Endothelial cell of umbilical vein (primary cell): ENCODE measurements at regions not wholly inside any gene's neighbourhood (a gene's known extent, or its start where the extent isn't known, plus 50 kb on each side); places are given as distances from the start of the nearest gene placed in this dataset.

Source experiments
- BruUV-seq: library from RNA; stranded (reverse); fragments of 400-500 nt; replicated peaks from 2 replicates; lab custom pipeline; 2021; lab: Mats Ljungman, UMichigan
- CTCF ChIA-PET: fragments of 300-600, 350-600 bp; sonication (Branson Sonifier 250); formaldehyde crosslinking; loops from one replicate; lab custom pipeline; 2021; ENCODE audit warnings: antibody characterized with exemption, inconsistent platforms; lab: Charles Lee
- POLR2A ChIA-PET: fragments of 300-600, 350-600 bp; sonication (Branson Sonifier 250); formaldehyde crosslinking; loops from one replicate; lab custom pipeline; 2021; ENCODE audit warnings: antibody characterized with exemption, inconsistent platforms; lab: Charles Lee
- DNase-seq: peaks from one replicate; pipeline ENCODE4 v3.0.0-alpha.2; 2011; ENCODE audit warnings: low read depth, low spot score
- FAIRE-seq: peaks from 2 replicates; lab custom pipeline; 2011; peaks lifted over from hg19 to GRCh38; lab: Jason Lieb, UNC
- H2AFZ ChIP-seq: 2 replicates; pipeline ENCODE4 v1.6.0; 2012; ENCODE audit warnings: low read depth, low read length, control low read depth, inconsistent platforms
- H3K27ac ChIP-seq: 2 replicates; pipeline ENCODE4 v1.5.1; 2011; ENCODE audit warnings: low read depth, mild to moderate bottlenecking, control low read depth, low read length, moderate library complexity; ENCODE audit not compliant: insufficient read depth
- H3K27me3 ChIP-seq, 2 experiments: 2 replicates each; pipeline versions ENCODE4 v1.6.0 to v1.6.1; 2011; ENCODE audit warnings: low read length in 2 of 2, mixed read lengths in 1 of 2; ENCODE audit not compliant: control insufficient read depth in 2 of 2, insufficient read depth in 2 of 2
- H3K36me3 ChIP-seq, 2 experiments: 2 replicates in 1 of 2; 3 replicates in 1 of 2; pipeline ENCODE4 v1.5.1; 2011; ENCODE audit warnings: low read length in 2 of 2, mild to moderate bottlenecking in 1 of 2, moderate library complexity in 1 of 2; ENCODE audit not compliant: control insufficient read depth in 2 of 2, insufficient read depth in 2 of 2; ENCODE audit errors: extremely low read depth in 1 of 2
- H3K4me1 ChIP-seq: 3 replicates; pipeline ENCODE4 v1.5.1; 2011; ENCODE audit warnings: mild to moderate bottlenecking, low read length; ENCODE audit not compliant: control insufficient read depth, insufficient read depth; ENCODE audit errors: extremely low read depth
- H3K4me2 ChIP-seq: 2 replicates; pipeline ENCODE4 v1.6.1; 2011; ENCODE audit warnings: low read length, control low read depth, mixed read lengths; ENCODE audit not compliant: insufficient read depth
- H3K4me3 ChIP-seq, 3 experiments: fragments of 200-600 bp in 1 of 3; sonication (generic), shearing (Covaris generic) in 1 of 3; replicated peaks in 1 of 3; 2 replicates each; pipeline ENCODE4 v1.5.1; 2011 to 2016; ENCODE audit warnings: control low read depth in 3 of 3, low read length in 3 of 3, mild to moderate bottlenecking in 2 of 3, inconsistent platforms in 1 of 3, low read depth in 1 of 3, moderate library complexity in 1 of 3; ENCODE audit not compliant: insufficient read depth in 1 of 3
- H3K79me2 ChIP-seq: 2 replicates; pipeline ENCODE4 v1.6.0; 2012; ENCODE audit warnings: low read length, inconsistent platforms; ENCODE audit not compliant: control insufficient read depth, insufficient read depth
- H3K9ac ChIP-seq: replicated peaks from 2 replicates; pipeline ENCODE3; 2011; ENCODE audit warnings: low read length, control low read depth; ENCODE audit not compliant: insufficient read depth; ENCODE audit errors: extremely low read depth
- H3K9me1 ChIP-seq: replicated peaks from 3 replicates; pipeline ENCODE4 v1.6.0; 2011; ENCODE audit warnings: mild to moderate bottlenecking, low read length; ENCODE audit not compliant: control insufficient read depth, insufficient read depth; ENCODE audit errors: extremely low read depth
- H3K9me3 ChIP-seq: replicated peaks from 2 replicates; pipeline ENCODE4 v1.5.1; 2012; ENCODE audit warnings: low read length, inconsistent platforms; ENCODE audit not compliant: control insufficient read depth, insufficient read depth
- H4K20me1 ChIP-seq: replicated peaks from 2 replicates; pipeline ENCODE3; 2011; ENCODE audit warnings: mild to moderate bottlenecking, low read length; ENCODE audit not compliant: control insufficient read depth, insufficient read depth; ENCODE audit errors: extremely low read depth
- CTCF ChIP-seq, 2 donors: IDR thresholded peaks; 1 replicate in 1 of 2; 2 replicates in 1 of 2; pipeline ENCODE4 v1.5.1; 2011; ENCODE audit warnings: low read length in 2 of 2, mild to moderate bottlenecking in 2 of 2, moderate library complexity in 2 of 2, control low read depth in 1 of 2, inconsistent platforms in 1 of 2, low read depth in 1 of 2; ENCODE audit not compliant: insufficient read depth in 1 of 2; ENCODE audit errors: extremely low read depth in 1 of 2
- EZH2 ChIP-seq: IDR thresholded peaks from 2 replicates; pipeline ENCODE4 v1.6.1; 2012; ENCODE audit warnings: borderline replicate concordance, low read depth, mild to moderate bottlenecking, moderate library complexity, low read length, inconsistent platforms; ENCODE audit not compliant: severe bottlenecking
- FOS ChIP-seq: IDR thresholded peaks from 2 replicates; pipeline ENCODE4 v1.6.1; 2011; ENCODE audit warnings: mild to moderate bottlenecking, low read length, moderate library complexity, borderline replicate concordance; ENCODE audit not compliant: insufficient read depth
- GATA2 ChIP-seq: IDR thresholded peaks from 2 replicates; pipeline ENCODE4 v1.7.0; 2011; ENCODE audit warnings: low read depth, mild to moderate bottlenecking, moderate library complexity, mixed read lengths, low read length; ENCODE audit not compliant: insufficient read length, insufficient read depth
- JUN ChIP-seq: IDR thresholded peaks from 2 replicates; pipeline ENCODE4 v1.6.1; 2011; ENCODE audit warnings: borderline replicate concordance, low read depth; ENCODE audit not compliant: insufficient read length, insufficient read depth
- MAX ChIP-seq: IDR thresholded peaks from 2 replicates; pipeline ENCODE4 v1.6.1; 2011; ENCODE audit not compliant: insufficient read depth, insufficient read length
- MYC ChIP-seq: IDR thresholded peaks from one replicate; pipeline ENCODE4 v1.6.1; 2011; ENCODE audit warnings: mild to moderate bottlenecking, low read depth, low read length
- POLR2A ChIP-seq: IDR thresholded peaks from 2 replicates; pipeline ENCODE4 v1.6.1; 2012; ENCODE audit warnings: low read depth, mild to moderate bottlenecking, control low read depth, low read length
- POLR2AphosphoS5 ChIP-seq: IDR thresholded peaks from 2 replicates; pipeline ENCODE4 v1.6.1; 2012; ENCODE audit warnings: low read depth, mild to moderate bottlenecking, control low read depth, low read length, moderate library complexity; ENCODE audit not compliant: insufficient read depth
- dilution Hi-C: fragments of 300-500 bp; cut with MboI; formaldehyde crosslinking; loops from one replicate; pipeline ENCODE4 v1.15.0; 2019; ENCODE audit warnings: low sequenced_read_pairs; ENCODE audit not compliant: extremely low pct_ligation_motif_present
- intact Hi-C: fragments of 100-400 bp; cut with micrococcal nuclease; formaldehyde crosslinking; loops from one replicate; pipeline ENCODE4 v1.10.0; 2022

- no peak overlapping the region for H3K9ac ChIP-seq
- no peaks in the 10 kb centered on the region for H3K79me2 ChIP-seq
- no peak overlapping the region for H3K4me3 ChIP-seq
- H2AFZ ChIP-seq = no peak overlapping the region
- ChIA-PET POLR2A (no interaction called here), CTCF (interaction anchor here (1.3 kb wide), 1 partner anchor 17 kb away, joined by 4 read pairs; no protein-coding TSS in a partner anchor)
- no peak overlapping the region for H3K4me2 ChIP-seq
- no peaks in the 10 kb centered on the region for H3K27me3 ChIP-seq
- dilution Hi-C loops (no loop called here), intact Hi-C loops (no loop called here)
- H3K4me1 ChIP-seq = no peaks in the 10 kb centered on the region
- no TSS peak for BruUV-seq
- no peak for DNase-seq
- FAIRE-seq = no peak
- H3K27ac ChIP-seq = no peak overlapping the region
- H3K9me1 ChIP-seq = no peaks in the 10 kb centered on the region
- TF ChIP-seq CTCF (IDR thresholded peaks at IDR 0.05; ENCODE audit: extremely low read depth in 1 of 2, insufficient read depth in 1 of 2, low read depth in 1 of 2, low read length in 2 of 2) = no peak
- TF ChIP-seq POLR2AphosphoS5 = no peak
- TF ChIP-seq EZH2 = no peak
- TF ChIP-seq GATA2 = no peak
- TF ChIP-seq FOS = no peak
- no peak for TF ChIP-seq MYC
- no peak for TF ChIP-seq JUN
- no peak for TF ChIP-seq POLR2A
- TF ChIP-seq MAX = no peak
- no peaks in the 10 kb centered on the region for H3K36me3 ChIP-seq
- no peaks in the 10 kb centered on the region for H4K20me1 ChIP-seq
- no peaks in the 10 kb centered on the region for H3K9me3 ChIP-seq
These were observed 401.3 kb downstream of the PCDH17 start for GRCh38 chr13:58032676-58033460.
